Stromal cell of bone marrow (primary cell): ENCODE measurements at regions not wholly inside any gene's neighbourhood (a gene's known extent, or its start where the extent isn't known, plus 50 kb on each side); places are given as distances from the start of the nearest gene placed in this dataset.
A peak's percentile ranks its signal among the peaks of the same experiment; 100 is the strongest.

Experiments used
- DNase-seq: peaks from one replicate; pipeline ENCODE4 v3.0.0-alpha.2; 2012; ENCODE audit warnings: low read depth

DNA sequence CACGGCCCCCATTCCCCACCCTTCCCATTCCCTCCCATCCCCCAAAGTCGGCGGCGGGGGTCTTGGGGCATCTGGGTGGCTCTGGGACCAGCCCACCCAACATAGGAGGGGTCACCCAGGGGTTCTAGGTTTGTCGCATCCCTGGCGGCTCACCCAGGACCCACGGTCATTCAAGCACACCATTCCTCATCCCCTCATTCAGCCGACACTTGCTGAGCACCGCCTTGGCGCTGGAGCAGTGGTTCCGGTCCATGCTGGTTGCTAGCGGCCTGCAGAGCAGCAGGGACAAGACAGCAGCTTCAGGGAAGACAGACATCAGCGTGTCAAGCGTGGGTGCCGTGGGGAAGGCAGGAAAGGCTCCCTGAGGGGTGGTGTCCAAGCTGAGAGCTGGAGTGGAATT lies 50.5 kb upstream of the OTOS start:
- no peak for DNase-seq

DNA sequence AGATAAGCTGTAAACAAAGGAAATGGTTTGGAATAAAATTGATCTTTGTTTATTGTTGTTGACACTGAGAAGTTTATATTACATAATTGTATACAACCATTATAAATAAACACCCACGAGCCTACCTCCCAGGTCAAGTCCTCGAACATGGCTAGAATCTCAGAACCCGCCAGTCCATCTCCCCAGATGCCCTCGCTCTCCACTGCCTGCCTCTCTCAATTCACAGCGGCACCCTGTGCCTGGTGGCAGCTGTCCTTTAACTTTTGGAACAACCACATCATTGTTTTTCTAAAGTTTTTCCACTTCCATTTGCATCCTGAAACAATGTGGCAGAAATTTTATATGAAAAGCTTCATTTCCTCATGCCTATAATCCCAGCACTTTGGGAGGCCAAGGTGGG lies 52.2 kb upstream of the OTOS start:
- DNase-seq, result no peak

DNA sequence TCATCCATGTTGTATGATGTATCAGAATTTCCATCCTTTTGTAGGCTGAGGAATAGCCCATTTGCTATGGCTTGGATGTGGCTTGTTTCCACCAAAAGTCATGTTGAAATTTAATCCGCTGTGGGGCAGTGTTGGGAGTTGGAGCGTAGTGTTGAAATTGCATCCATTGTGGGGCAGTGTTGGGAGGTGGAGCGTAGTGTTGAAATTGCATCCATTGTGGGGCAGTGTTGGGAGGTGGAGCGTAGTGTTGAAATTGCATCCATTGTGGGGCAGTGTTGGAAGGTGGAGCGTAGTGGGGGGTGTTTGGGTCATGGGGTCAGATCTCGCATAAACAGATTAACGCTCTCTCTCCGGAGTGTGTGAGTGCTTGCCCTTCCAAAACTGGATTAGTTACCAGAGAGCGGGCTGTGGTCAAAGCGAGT lies 53.9 kb upstream of the OTOS start:
- DNase-seq, result peak; percentile 35

DNA sequence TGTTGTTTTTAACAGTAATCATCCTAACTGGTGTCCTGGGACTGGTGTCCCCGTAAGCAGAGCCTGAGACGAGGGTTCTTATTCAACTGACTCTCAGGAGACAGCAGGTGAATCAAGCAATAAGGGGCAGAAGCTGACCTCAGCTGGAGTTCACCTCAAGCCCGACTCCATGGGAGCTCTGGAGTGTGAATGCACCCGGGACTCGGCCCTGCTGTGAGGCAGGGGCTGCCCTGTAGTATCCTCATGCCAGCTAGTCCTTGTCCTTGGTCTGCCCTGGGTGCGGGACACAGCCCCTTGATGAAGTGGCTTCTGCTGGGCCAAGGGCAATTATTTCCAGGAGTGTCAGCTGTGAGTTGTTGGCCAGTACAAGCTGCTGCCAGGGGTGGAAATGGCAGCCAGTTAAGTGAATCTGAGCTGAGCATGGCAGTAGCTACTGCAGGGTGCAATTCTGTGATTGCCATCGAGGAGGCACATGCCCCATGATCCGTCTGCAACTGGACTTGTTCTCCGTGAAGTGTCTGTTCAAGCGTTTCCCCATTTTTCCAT lies 54.9 kb upstream of the OTOS start:
- DNase-seq, result no peak

DNA sequence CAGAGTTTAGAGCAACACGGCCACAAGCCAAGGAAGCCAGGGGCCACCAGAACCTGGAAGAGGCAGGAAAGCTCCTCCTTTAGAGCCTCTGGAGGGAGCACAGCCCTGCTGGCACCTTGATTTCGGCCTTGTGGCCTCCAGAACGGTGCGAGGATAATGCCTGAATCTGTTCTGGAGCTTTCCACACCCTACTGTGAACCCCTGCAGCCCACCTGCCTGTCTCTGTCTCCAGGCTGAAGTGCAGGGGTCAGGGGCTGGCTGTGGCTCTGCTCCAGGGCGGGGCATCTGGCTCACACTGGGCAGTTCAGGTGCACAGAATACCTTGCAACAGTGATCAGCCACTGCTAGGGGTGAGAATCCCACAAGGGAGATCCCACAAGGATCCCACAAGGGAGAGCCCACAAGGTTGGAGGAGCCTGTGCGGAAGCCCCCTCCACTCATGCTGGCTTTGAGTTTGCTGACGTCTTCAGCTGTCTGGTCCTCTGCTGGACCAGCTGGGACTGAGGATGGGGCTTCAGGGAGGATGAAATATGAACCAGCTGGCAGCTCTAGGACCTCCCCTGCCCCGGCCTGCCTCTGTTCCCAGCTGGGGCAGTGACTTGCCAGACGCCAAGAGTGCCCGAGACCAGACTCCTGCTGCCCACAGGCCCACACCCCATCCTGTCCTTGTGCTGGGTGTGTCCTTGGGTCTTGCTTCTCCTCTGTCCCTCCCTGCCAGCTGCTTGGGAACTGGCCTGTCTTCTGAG lies 56.4 kb upstream of the OTOS start:
- DNase-seq, result no peak

DNA sequence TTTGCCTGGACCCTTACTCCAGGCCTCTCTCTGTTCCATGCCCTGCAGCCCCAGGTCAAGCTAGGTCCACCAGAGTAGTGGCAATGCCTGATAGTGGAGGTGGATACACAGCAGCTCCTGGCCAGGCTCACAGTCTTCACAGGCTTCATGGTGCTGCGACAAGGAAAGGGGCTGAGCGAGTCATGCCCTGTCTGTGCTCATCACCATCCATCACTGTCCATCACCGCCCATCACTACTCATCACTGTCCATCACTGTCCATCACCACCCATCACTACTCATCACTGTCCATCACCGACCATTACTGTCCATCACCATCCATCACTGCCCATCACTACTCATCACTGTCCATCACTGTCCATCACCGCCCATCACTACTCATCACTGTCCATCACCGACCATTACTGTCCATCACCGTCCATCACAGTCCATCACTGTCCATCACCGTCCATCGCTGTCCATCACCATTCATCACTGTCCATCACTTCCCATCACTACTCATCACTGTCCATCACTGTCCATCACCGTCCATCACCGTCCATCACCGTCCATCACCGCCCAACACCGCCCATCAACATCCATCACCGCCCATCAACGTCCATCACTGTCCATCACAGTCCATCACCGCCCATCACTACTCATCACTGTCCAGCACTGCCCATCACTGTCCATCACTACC lies 57.1 kb upstream of the OTOS start:
- DNase-seq, result no peak

DNA sequence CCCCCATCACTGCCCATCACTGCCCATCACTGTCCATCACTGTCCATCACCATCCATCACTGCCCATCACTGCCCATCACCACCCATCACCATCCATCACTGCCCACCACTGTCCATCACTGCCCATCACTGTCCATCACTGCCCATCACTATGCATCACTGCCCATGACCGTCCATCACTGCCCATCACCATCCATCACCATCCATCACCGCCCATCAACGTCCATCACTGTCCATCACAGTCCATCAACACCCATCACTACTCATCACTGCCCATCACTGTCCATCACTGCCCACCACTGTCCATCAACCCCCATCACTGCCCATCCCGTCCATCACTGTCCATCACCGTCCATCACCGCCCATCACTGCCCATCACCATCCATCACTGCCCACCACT lies 57.8 kb upstream of the OTOS start:
- no peak for DNase-seq

DNA sequence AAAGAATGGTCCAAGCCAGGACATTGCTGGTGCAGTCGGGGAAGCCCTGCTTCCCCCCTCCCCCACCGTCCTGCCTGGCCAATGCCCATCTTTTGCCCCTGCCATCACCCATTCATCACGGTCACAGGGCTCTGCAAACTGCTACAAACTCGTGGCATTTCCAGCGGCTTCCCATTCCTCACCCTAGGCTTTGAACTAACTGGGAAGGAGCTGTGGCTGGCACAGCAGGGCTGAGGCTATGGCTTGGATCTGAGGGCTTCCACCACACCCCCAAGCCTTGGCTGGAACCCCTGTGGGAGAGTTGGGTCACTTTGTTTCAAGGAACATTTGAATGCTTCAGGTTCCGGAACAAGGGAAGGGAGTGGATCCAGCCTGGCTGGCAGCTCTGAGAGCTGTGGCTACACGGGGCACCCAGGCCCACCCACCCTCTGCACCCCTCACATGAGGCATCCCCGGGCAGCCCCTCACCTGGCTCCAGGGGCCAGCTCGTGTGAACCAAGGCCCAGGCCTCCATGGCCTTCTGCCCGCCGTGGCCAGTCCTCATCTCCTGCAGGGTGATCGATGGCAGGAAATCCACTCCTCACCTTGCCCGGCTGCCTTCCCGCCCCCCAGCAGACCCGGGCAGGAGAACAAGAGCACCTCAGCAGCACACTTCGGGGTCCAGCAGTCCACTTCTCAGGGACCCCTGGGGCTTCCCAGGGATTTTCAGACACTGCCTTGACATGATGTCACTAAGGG lies 58.8 kb upstream of the OTOS start:
- DNase-seq, result no peak

DNA sequence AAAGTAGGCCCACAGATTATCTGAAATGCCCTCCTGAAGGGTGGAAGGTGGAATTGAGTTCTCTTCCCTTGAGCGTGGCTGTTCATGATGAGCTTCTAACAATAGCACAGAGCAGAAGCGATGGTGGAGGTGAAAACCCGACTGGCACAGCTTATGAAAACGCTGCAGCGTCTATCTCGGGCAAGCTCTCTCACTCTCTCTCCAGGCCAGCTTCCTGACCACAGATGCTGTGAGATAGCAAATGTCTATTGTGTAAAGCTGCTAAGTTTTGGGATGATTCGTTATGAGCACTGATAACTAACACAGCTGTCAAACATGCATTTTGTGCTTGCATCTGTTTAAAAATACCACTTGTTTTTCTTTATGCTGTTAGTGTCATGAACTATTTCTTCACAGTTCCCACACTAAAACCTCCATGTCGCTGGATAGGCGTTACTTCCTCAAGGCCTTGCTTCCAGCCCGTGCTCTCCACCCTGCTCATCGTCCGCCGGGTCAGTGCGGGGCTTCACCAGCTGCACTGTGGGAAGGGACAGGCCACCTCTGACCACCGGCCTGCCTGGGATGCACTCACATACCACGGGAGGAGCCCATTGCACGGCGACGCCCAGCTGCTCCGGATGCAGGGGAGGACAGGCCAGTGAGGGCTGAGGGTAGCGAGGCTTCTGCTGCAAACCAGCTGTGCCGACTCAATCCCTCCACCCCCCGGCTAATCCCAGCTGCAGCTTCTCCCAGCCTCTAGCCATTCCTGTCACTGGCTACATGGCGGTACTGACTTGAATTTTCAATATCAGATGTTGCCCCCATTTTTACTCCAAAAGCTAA lies 60.0 kb upstream of the OTOS start:
- DNase-seq, result no peak

DNA sequence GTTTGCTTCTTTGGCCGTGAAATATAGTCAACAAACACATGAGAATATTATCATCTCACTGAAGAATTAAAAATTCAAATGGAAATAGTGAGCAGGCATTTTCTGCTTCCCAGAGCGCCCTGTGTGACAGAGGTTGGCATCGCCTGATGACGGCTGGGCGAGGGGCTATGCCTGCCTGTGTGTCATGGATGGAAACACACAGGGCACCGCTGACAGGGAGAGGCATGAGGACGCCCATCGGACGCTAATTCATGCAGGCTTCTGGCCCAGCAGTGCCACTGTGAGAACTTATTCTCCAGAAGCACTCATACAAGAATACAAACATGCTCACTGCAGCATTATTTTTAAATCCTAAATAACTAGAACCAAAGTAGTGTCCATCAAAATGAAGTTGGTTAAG lies 61.4 kb upstream of the OTOS start:
- no peak for DNase-seq

DNA sequence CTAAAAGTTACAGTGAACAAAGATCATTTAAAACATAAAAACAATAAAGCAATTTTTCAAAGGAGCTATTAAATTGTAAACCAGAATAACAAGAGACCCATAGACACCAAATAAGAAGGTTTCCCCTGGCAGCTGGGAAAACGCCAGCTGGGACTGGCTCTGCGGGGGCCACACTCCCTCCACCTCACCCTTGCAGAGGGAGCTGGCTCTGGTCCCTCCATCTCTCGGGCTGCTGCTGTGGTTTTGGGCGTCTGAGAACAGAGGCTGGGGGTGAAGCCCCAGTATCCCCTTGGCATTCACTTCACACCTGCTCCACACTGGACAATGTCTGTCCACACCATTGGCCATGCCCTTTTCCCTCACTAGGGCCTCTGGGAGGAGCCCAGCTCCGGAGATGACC lies 62.1 kb upstream of the OTOS start:
- no peak for DNase-seq

DNA sequence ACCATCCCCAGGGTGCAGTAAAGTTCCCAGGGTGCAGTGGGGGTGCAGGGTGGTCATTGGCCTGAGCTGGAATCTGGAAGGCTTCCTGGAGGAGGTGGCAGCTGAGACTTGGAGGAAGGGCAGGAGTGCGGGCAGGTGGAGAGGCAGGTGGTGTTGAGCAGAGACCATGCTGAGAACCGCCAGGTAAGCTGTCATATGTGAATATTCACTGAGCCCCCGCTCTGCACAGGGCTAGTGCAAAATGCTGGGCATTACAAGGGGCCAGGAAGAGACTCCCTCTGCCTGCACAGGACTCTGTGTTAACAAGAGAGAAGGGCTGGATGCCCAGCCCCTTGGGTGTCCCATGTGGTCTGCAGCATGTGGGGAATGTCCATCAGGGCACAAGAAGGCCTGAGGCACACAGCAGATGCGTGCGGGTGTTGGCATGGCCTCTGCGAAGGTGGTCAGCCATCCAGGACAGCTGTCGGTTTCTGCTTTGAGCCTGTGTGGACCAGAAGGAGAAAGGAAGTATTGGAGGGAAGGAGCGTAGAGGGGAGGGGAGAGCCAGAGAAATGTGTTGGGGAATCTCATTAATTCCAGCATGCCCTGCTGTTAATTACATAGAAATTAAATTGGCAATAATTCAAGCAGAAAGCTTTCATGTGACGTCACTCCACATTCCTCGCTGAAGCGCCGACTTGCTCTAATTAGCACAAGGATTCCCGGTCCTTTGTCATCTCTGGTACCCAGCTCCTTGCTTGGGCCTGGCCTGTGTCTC lies 62.8 kb upstream of the OTOS start:
- no peak for DNase-seq

DNA sequence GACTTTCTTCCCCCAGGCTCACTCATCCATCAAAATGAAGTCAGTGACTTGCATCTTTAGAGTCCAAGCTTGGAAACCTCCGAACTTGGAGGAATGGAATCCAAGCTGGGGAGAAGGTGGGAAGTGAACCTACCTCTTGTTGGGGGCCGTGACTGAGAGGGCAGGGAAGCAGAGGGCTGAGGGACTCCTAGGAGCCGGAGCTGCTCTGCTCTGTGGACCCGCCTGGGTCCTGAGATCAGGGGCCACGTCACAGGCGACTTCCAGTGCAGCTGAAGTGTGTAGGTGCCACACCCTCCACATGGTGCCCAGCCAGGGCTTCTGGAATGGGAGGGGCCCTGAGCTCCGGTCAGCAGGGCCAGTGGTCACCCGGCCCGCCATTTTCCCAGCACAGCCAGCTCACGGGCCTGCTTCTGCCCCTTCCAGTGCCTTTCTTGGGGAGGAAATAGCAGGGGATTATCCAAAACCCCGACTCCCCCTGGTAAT lies 63.4 kb upstream of the OTOS start:
- no peak for DNase-seq

DNA sequence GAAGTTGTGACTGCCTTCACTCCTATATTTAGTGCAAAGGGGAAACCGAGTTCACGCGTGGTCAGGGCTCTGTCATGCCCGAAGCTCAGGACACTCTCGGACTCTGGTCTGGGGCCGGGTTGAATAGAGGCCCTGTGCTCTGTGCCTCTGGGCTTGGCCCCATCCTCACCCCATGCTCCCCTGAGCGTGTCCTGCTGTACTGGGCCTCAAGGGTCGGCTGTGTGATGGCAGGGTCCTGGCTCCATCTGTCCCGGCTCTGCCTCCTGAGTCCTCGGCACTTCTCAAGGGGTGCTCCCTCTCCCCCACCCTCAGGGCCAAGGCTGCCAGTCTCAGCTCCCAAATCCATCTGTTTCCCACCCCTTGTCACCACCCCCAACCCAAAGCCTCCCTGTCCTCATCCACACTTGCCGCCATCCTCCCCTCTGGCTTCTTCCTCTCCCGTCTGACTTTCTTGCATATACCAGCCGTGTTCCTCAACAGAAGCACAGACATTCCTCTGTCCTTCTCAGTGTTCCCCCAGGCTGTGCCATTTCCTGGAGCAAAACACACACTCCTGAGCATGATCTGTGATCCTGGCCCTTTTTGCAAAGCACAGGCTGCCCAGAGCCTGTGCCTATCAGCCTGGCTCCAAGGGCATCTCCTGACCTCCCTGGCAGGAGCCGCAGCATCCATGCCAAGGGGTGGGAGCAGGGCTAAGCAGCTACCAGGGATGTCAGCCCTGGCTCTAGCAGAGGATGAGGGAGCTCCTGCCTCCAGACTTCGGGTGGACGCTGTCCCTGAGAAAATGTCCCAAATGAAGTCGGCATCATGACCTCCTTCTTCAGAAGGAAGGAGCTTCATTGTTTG lies 64.2 kb upstream of the OTOS start:
- DNase-seq, result no peak

DNA sequence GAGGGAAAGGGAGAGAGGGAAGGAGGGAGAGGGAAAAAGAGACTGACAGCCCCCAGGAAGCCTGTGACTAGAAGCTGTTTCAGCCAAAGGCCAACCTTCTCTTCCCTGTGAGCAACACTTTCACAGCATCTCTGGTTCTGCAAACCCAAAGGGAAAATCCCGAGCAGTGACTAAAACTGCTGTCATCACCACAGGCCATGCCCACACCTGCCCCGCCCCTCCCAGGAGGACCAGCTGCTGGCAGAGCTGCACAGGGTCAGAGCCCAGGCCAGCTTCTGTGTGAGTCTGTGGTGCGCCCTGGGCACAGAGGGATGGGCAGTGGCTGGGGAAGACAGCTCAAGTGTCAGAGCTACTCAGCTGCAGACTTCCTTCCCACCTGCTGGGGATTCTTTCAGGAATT lies 64.9 kb upstream of the OTOS start:
- DNase-seq, result peak; percentile 65

DNA sequence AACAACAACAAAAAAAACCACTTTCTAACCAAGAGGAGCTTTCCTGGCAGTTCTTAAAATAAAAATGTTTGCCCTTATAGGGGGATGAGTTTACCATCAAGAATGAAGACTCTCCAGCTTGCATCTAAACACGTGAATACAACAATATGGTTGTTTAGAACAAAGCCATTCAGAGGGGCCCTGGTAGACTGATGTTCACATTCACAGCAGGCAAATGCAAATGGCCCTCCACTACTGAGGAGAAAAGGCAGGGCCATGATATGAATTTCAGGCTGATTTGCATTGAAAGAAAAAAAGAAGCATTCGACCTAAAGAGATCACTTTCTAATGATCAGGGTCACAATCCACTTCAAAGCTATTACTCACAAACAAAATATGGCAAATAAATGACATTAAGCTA lies 65.3 kb upstream of the OTOS start:
- DNase-seq, result no peak

DNA sequence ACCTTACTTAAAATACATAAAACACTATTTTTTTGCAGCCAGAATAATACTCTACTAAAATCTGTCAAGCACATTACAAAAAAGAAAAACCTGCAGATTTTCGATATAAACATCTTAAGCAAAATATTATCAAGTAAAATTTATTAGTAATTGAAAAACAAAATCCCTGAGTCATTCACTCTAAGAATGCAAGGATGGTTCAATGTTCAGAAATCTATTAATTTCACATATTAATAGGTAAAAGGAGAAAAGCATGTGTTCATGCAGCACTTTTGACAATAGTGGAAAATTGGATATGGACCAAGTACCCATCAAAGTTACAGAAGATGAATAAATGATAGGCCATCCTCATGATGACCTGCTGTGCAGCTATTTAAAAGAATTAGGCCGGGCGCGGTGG lies 66.2 kb upstream of the OTOS start:
- no peak for DNase-seq

DNA sequence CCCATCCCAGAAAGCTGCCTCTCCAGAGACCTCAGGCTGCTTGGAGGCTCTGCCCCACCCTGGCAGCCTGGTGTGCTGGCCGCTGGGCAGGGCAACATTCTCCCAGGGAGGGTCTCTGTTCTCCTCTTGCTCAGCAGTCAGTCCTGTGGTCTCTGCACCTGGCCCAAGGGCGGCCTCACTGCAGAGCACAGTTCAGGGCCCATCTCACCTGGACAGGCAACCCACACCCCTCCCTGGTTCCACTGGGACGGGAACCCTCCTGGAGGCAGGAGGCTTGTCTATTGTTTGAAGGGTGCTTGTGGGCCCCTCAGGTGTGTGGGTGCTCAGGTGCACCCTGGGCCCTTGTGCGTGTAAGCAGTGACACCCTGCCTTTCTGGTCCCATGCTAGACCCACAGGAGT lies 67.2 kb upstream of the OTOS start:
- no peak for DNase-seq

DNA sequence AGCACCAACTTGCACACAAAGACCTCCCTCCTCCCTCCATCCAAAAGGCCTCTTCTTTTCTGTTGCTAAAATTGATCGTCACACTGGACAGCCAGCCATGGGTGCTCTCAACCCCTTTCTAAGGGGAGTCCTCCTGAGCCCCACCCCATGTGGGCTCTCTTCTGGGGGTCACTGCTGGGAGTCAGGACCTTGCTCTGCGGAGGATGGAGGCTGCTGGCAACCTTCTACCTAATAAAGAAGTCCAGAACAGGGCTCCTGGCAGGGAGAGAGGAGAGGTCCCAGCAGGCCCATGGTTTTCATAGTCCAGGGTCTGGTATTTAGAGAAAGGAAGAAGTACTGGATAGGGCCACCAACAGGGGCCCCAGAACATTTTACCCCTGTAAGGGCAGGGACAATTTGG lies 67.6 kb upstream of the OTOS start:
- no peak for DNase-seq

DNA sequence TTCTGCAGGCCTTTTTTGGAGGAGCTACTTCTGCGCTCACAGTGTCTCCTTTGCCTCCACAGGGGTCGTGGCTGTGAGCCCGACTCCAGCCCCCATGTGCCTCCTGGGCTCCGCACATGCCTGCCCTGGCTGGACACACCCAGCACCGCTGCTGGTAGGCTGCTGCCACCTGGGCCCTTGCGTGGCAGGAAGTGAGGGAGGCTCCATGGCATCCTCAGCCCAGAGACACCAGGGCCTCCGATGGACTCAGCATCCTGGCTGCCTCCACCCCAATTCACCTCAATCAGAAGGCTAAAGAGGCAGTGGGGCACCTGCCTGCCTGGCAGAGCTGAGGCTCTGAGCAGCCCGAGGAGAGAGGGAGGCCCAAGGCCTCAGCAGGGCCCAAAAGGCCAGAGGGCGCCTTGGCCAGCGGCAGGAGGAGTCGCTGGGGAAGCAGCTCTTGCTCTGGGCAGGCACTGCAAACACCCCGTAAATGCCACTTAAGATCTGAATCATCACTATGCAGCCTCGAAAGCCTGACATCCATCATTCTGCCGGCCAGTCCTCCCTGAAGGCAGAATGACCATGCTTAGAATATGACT lies 68.3 kb upstream of the OTOS start:
- DNase-seq, result no peak
